ENCODE measurements at regions not wholly inside any gene's neighbourhood (a gene's known extent, or its start where the extent isn't known, plus 50 kb on each side); places are given as distances from the start of the nearest gene placed in this dataset.

DNA sequence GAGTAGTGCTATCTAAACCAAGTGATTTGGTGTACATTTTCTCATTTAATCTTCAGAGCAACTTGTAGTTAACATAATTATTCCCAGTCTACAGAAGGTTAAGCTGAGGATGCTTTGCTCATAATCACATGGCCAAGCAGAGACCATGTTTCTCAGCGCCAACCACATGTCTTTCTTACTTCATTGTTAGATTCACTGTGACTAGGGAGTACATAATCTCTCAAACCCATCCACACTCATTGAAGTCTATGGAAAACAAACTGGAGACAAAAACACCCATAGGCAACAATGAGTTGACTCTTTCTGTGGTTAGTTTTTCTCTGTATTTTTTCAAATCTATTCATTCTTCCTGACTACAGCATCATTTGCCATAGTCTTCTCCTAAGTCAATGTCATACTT is 281.7 kb upstream of the PTGER4 start:
- DNase-seq (ENCODE audit: low read depth): no peak
- no peak overlapping the region for H3K4me3 ChIP-seq (ENCODE audit: low read depth, low read length)
- TF ChIP-seq, protein P1, sequence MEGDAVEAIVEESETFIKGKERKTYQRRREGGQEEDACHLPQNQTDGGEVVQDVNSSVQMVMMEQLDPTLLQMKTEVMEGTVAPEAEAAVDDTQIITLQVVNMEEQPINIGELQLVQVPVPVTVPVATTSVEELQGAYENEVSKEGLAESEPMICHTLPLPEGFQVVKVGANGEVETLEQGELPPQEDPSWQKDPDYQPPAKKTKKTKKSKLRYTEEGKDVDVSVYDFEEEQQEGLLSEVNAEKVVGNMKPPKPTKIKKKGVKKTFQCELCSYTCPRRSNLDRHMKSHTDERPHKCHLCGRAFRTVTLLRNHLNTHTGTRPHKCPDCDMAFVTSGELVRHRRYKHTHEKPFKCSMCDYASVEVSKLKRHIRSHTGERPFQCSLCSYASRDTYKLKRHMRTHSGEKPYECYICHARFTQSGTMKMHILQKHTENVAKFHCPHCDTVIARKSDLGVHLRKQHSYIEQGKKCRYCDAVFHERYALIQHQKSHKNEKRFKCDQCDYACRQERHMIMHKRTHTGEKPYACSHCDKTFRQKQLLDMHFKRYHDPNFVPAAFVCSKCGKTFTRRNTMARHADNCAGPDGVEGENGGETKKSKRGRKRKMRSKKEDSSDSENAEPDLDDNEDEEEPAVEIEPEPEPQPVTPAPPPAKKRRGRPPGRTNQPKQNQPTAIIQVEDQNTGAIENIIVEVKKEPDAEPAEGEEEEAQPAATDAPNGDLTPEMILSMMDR (IDR thresholded peaks at IDR 0.05; ENCODE audit: insufficient read depth, low read depth, low read length): no peak

- TF ChIP-seq, protein P1 (IDR thresholded peaks at IDR 0.05; ENCODE audit: insufficient read depth, low read depth, low read length): no peak
- H3K4me3 ChIP-seq (ENCODE audit: low read depth, low read length): no peak overlapping the region
- DNase-seq (ENCODE audit: low read depth): no peak
These were observed 282.6 kb upstream of the PTGER4 start for GRCh38 chr5:40397091-40397490.

GRCh38 chr5:40396317-40396716 is 283.4 kb upstream of the PTGER4 start:
- no peak overlapping the region for H3K4me3 ChIP-seq (ENCODE audit: low read depth, low read length)
- TF ChIP-seq, protein P1 (IDR thresholded peaks at IDR 0.05; ENCODE audit: insufficient read depth, low read depth, low read length): no peak
- no peak for DNase-seq (ENCODE audit: low read depth)

DNA sequence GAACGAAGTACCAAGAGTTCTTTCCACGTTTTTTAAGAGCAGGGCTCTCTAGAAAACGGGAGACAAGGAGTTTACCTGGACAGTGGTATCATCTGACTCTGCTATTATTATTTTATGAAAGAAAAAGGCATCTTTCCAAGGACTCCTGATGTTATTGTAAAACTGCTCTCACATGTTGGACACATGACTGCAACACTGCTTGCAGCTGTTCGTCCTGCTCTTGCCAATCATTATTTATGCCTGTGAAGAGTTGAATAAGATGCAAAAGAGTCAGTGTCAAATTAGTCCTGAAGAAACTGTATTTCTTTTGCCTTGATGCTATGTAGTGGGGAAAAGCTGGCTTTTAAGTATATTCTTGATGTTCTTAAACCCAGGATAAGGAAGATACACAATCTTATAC is 284.5 kb upstream of the PTGER4 start:
- no peak overlapping the region for H3K4me3 ChIP-seq (ENCODE audit: low read depth, low read length)
- no peak for DNase-seq (ENCODE audit: low read depth)
- TF ChIP-seq, protein P1 (IDR thresholded peaks at IDR 0.05; ENCODE audit: insufficient read depth, low read depth, low read length): no peak

- TF ChIP-seq, protein P1 (IDR thresholded peaks at IDR 0.05; ENCODE audit: insufficient read depth, low read depth, low read length): no peak
These were observed 285.0 kb upstream of the PTGER4 start for GRCh38 chr5:40394698-40395097.

DNA sequence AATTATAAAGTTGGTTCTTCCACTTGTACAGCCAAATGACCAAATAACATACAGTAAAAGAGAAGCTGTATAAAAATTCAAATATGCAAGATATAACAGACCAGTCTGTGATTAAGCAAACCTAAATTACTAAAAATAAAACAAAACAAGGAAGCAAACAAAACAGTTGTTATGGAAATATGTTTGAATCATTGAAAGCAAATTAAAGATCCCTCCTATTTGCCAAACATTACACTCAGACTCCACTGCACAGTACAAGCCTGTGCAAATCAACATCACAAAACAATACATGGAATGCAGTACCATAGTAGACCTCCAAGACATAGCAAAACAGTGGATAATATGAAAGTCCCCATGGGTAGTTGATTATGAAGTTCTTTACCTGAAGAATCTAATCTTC is 288.1 kb upstream of the PTGER4 start:
- peak; percentile 20 for DNase-seq (ENCODE audit: low read depth)
- H3K4me3 ChIP-seq (ENCODE audit: low read depth, low read length): no peak overlapping the region
- TF ChIP-seq, protein P1 (IDR thresholded peaks at IDR 0.05; ENCODE audit: insufficient read depth, low read depth, low read length): no peak

More at GRCh38 chr5:40394698-40395097, 285.0 kb upstream of the PTGER4 start:
- no peak overlapping the region for H3K4me3 ChIP-seq (ENCODE audit: low read depth, low read length)
- no peak for DNase-seq (ENCODE audit: low read depth)
